ENCODE measurements at regions not wholly inside any gene's neighbourhood (a gene's known extent, or its start where the extent isn't known, plus 50 kb on each side); places are given as distances from the start of the nearest gene placed in this dataset.
"Not testable (repeated sequence)": the region's sequence is repeated elsewhere in the genome, so short reads cannot be mapped to it uniquely, and the experiment has no call there.

GRCh38 chrX:118215346-118215745 is 98.7 kb upstream of the KLHL13 start:
- DNase-seq (ENCODE audit: low read depth, low spot score) = no peak

GRCh38 chrX:118216087-118216486 is 99.5 kb upstream of the KLHL13 start:
- no peak for DNase-seq (ENCODE audit: low read depth, low spot score)

- DNase-seq (ENCODE audit: low read depth, low spot score) = no peak
Measured at GRCh38 chrX:118216509-118216908, 99.9 kb upstream of the KLHL13 start.

GRCh38 chrX:118218079-118218478 is 101.5 kb upstream of the KLHL13 start:
- DNase-seq (ENCODE audit: low read depth, low spot score) = no peak

GRCh38 chrX:118218940-118219339 is 102.3 kb upstream of the KLHL13 start:
- DNase-seq (ENCODE audit: low read depth, low spot score) = no peak

- DNase-seq (ENCODE audit: low read depth, low spot score) = no peak
Measured at GRCh38 chrX:118219866-118220265, 103.3 kb upstream of the KLHL13 start.

- DNase-seq (ENCODE audit: low read depth, low spot score) = no peak
Measured at GRCh38 chrX:118220509-118220908, 103.9 kb upstream of the KLHL13 start.

GRCh38 chrX:118221270-118221669 is 104.7 kb upstream of the KLHL13 start:
- no peak for DNase-seq (ENCODE audit: low read depth, low spot score)

- no peak for DNase-seq (ENCODE audit: low read depth, low spot score)
Measured at GRCh38 chrX:118221733-118222132, 105.1 kb upstream of the KLHL13 start.

GRCh38 chrX:118222421-118222820 is 105.8 kb upstream of the KLHL13 start:
- no peak for DNase-seq (ENCODE audit: low read depth, low spot score)

- DNase-seq (ENCODE audit: low read depth, low spot score) = peak; percentile 51
Measured at GRCh38 chrX:118225711-118226428, 109.3 kb upstream of the KLHL13 start.

GRCh38 chrX:118228041-118228440 is 111.4 kb upstream of the KLHL13 start:
- peak; percentile 53 for DNase-seq (ENCODE audit: low read depth, low spot score)

GRCh38 chrX:118228456-118228855 is 111.8 kb upstream of the KLHL13 start:
- no peak for DNase-seq (ENCODE audit: low read depth, low spot score)

- peak; percentile 48 for DNase-seq (ENCODE audit: low read depth, low spot score)
Measured at GRCh38 chrX:118231464-118231863, 114.4 kb upstream of the WDR44 start.

GRCh38 chrX:118239178-118239870 is 106.6 kb upstream of the WDR44 start:
- DNase-seq (ENCODE audit: low read depth, low spot score) = no peak

GRCh38 chrX:118239913-118240698 is 105.8 kb upstream of the WDR44 start:
- no peak for DNase-seq (ENCODE audit: low read depth, low spot score)

- not testable (repeated sequence) for DNase-seq (ENCODE audit: low read depth, low spot score)
Measured at GRCh38 chrX:118246961-118247360, 98.9 kb upstream of the WDR44 start.

- no peak for DNase-seq (ENCODE audit: low read depth, low spot score)
Measured at GRCh38 chrX:118249146-118249545, 96.8 kb upstream of the WDR44 start.

GRCh38 chrX:118250445-118250844 is 95.5 kb upstream of the WDR44 start:
- no peak for DNase-seq (ENCODE audit: low read depth, low spot score)

GRCh38 chrX:118251271-118251670 is 94.6 kb upstream of the WDR44 start:
- DNase-seq (ENCODE audit: low read depth, low spot score) = peak; percentile 18

GRCh38 chrX:118252967-118253366 is 92.9 kb upstream of the WDR44 start:
- DNase-seq (ENCODE audit: low read depth, low spot score) = no peak

GRCh38 chrX:118254611-118255010 is 91.3 kb upstream of the WDR44 start:
- DNase-seq (ENCODE audit: low read depth, low spot score) = peak; percentile 61

Data from astrocyte of the hippocampus (primary cell).